HEK293 (cell line): ENCODE measurements at regions not wholly inside any gene's neighbourhood (a gene's known extent, or its start where the extent isn't known, plus 50 kb on each side); places are given as distances from the start of the nearest gene placed in this dataset.

ENCODE experiments used
- CTCF ChIA-PET: fragments of 350-600 bp; formaldehyde crosslinking; extraction: SDS; loops from one replicate; lab custom pipeline; 2021; ENCODE audit warnings: antibody characterized with exemption; lab: Yijun Ruan, JAX
- POLR2A ChIA-PET: fragments of 300-600 bp; formaldehyde crosslinking; extraction: SDS; loops from one replicate; lab custom pipeline; 2020; ENCODE audit warnings: antibody characterized with exemption, inconsistent platforms; lab: Yijun Ruan, JAX
- H3K27ac ChIP-seq: fragments of 200-500 bp; sonication (Bioruptor generic); 2 replicates; pipeline ENCODE4 v1.5.1; 2014; ENCODE audit warnings: low read depth, low read length, control low read depth, inconsistent platforms; ENCODE audit errors: extremely low read depth
- H3K36me3 ChIP-seq, 2 experiments: fragments of 200-500 bp in 1 of 2; sonication (Bioruptor generic) in 1 of 2; 1 replicate in 1 of 2; 2 replicates in 1 of 2; pipeline ENCODE4 v1.5.1; 2014 to 2017; ENCODE audit warnings: inconsistent platforms in 2 of 2, low read length in 2 of 2; ENCODE audit not compliant: control insufficient read depth in 2 of 2, insufficient read depth in 1 of 2
- H3K4me1 ChIP-seq: fragments of 200-500 bp; sonication (Bioruptor generic); 2 replicates; pipeline ENCODE4 v1.5.1; 2014; ENCODE audit warnings: mild to moderate bottlenecking, low read length, inconsistent platforms; ENCODE audit not compliant: control insufficient read depth, insufficient read depth
- H3K4me3 ChIP-seq: 2 replicates; pipeline ENCODE4 v1.5.1; 2011; ENCODE audit warnings: low read depth, mild to moderate bottlenecking, control low read depth, low read length, moderate library complexity
- H3K9me3 ChIP-seq: fragments of 200-500 bp; sonication (Bioruptor generic); 2 replicates; pipeline ENCODE4 v1.5.1; 2014; ENCODE audit warnings: low read depth, low read length, inconsistent platforms; ENCODE audit not compliant: control insufficient read depth, insufficient read depth
- BCL11B ChIP-seq: fragments of 450-650 bp; formaldehyde crosslinking; IDR thresholded peaks from 2 replicates; pipeline ENCODE4 v1.5.1; 2016; ENCODE audit warnings: low read depth, missing biosample characterization, missing genetic modification characterization
- HIC1 ChIP-seq: fragments of 450-650 bp; formaldehyde crosslinking; IDR thresholded peaks from 2 replicates; pipeline ENCODE4 v1.5.1; 2016; ENCODE audit warnings: missing biosample characterization, missing genetic modification characterization
- HOXA7 ChIP-seq: sonication (generic); formaldehyde crosslinking; IDR thresholded peaks from 2 replicates; pipeline ENCODE4 v1.8.1; 2022; ENCODE audit warnings: missing genetic modification reagents, borderline replicate concordance
- KLF16 ChIP-seq: fragments of 450-650 bp; formaldehyde crosslinking; IDR thresholded peaks from 2 replicates; pipeline ENCODE4 v1.5.1; 2017; ENCODE audit warnings: missing biosample characterization, missing genetic modification characterization
- KLF7 ChIP-seq: fragments of 450-650 bp; formaldehyde crosslinking; IDR thresholded peaks from 2 replicates; pipeline ENCODE4 v1.5.1; 2016; ENCODE audit warnings: missing biosample characterization, missing genetic modification characterization, borderline replicate concordance
- MEIS1 ChIP-seq: sonication (generic); formaldehyde crosslinking; IDR thresholded peaks from 2 replicates; pipeline ENCODE4 v1.8.1; 2022; ENCODE audit warnings: missing genetic modification reagents, mild to moderate bottlenecking, borderline replicate concordance
- OVOL3 ChIP-seq: fragments of 450-650 bp; formaldehyde crosslinking; IDR thresholded peaks from 2 replicates; pipeline ENCODE4 v1.5.1; 2016; ENCODE audit warnings: missing biosample characterization, missing genetic modification characterization
- PBX3 ChIP-seq: sonication (generic); formaldehyde crosslinking; IDR thresholded peaks from 2 replicates; pipeline ENCODE4 v1.8.1; 2022; ENCODE audit warnings: mild to moderate bottlenecking, moderate library complexity, missing genetic modification reagents
- PRDM6 ChIP-seq: fragments of 450-650 bp; formaldehyde crosslinking; IDR thresholded peaks from 2 replicates; pipeline ENCODE4 v1.5.1; 2017; ENCODE audit warnings: missing biosample characterization, missing genetic modification characterization
- YY2 ChIP-seq: fragments of 450-650 bp; formaldehyde crosslinking; IDR thresholded peaks from 2 replicates; pipeline ENCODE4 v1.5.1; 2016; ENCODE audit warnings: missing biosample characterization, missing genetic modification characterization
- ZBTB44 ChIP-seq: fragments of 450-650 bp; IDR thresholded peaks from 2 replicates; pipeline ENCODE4 v1.5.1; 2018; ENCODE audit warnings: missing biosample characterization, mild to moderate bottlenecking, missing genetic modification characterization
- ZBTB6 ChIP-seq: fragments of 450-650 bp; formaldehyde crosslinking; IDR thresholded peaks from 2 replicates; pipeline ENCODE4 v1.5.1; 2017; ENCODE audit warnings: missing biosample characterization, missing genetic modification characterization
- ZEB2 ChIP-seq: fragments of 450-650 bp; formaldehyde crosslinking; IDR thresholded peaks from 2 replicates; pipeline ENCODE4 v1.5.1; 2016; ENCODE audit warnings: missing biosample characterization, missing genetic modification characterization
- ZFP37 ChIP-seq: fragments of 450-650 bp; formaldehyde crosslinking; IDR thresholded peaks from 2 replicates; pipeline ENCODE4 v1.5.1; 2016; ENCODE audit warnings: missing biosample characterization, missing genetic modification characterization
- ZNF112 ChIP-seq: fragments of 450-650 bp; formaldehyde crosslinking; IDR thresholded peaks from 2 replicates; pipeline ENCODE4 v1.5.0; 2017; ENCODE audit warnings: missing biosample characterization, missing genetic modification characterization
- ZNF140 ChIP-seq: fragments of 450-650 bp; formaldehyde crosslinking; IDR thresholded peaks from 2 replicates; pipeline ENCODE4 v1.5.1; 2016; ENCODE audit warnings: missing biosample characterization, missing genetic modification characterization
- ZNF155 ChIP-seq: fragments of 450-650 bp; formaldehyde crosslinking; IDR thresholded peaks from 2 replicates; pipeline ENCODE4 v1.5.1; 2016; ENCODE audit warnings: missing biosample characterization, missing genetic modification characterization
- ZNF24 ChIP-seq: fragments of 450-650 bp; formaldehyde crosslinking; IDR thresholded peaks from 2 replicates; pipeline ENCODE4 v1.5.1; 2016; ENCODE audit warnings: missing biosample characterization, missing genetic modification characterization
- ZNF248 ChIP-seq: fragments of 450-650 bp; formaldehyde crosslinking; IDR thresholded peaks from 2 replicates; pipeline ENCODE4 v1.5.1; 2017; ENCODE audit warnings: missing biosample characterization, missing genetic modification characterization
- ZNF274 ChIP-seq, 2 experiments: fragments of 200-500 bp in 1 of 2; fragments of 450-650 bp in 1 of 2; sonication (Bioruptor generic) in 1 of 2; formaldehyde crosslinking in 1 of 2; IDR thresholded peaks; 2 replicates each; pipeline versions ENCODE4 v1.5.1 to v1.6.1; 2014 to 2016; ENCODE audit warnings: borderline replicate concordance in 1 of 2, inconsistent platforms in 1 of 2, low read length in 1 of 2, missing biosample characterization in 1 of 2, missing genetic modification characterization in 1 of 2
- ZNF335 ChIP-seq: fragments of 450-650 bp; formaldehyde crosslinking; conservative IDR thresholded peaks from 2 replicates; pipeline ENCODE4 v1.5.1; 2016; ENCODE audit warnings: missing biosample characterization, missing genetic modification characterization
- ZNF544 ChIP-seq: fragments of 450-650 bp; formaldehyde crosslinking; IDR thresholded peaks from 2 replicates; pipeline ENCODE4 v1.5.0; 2017; ENCODE audit warnings: missing biosample characterization, missing genetic modification characterization
- ZNF548 ChIP-seq: fragments of 450-650 bp; formaldehyde crosslinking; IDR thresholded peaks from 2 replicates; pipeline ENCODE4 v1.5.1; 2016; ENCODE audit warnings: missing biosample characterization, missing genetic modification characterization
- ZNF560 ChIP-seq: fragments of 450-650 bp; formaldehyde crosslinking; IDR thresholded peaks from 2 replicates; pipeline ENCODE4 v1.5.1; 2017; ENCODE audit warnings: missing biosample characterization, missing genetic modification characterization, borderline replicate concordance
- ZNF585B ChIP-seq: fragments of 450-650 bp; formaldehyde crosslinking; IDR thresholded peaks from 2 replicates; pipeline ENCODE4 v1.5.1; 2016; ENCODE audit warnings: missing biosample characterization, missing genetic modification characterization
- ZNF596 ChIP-seq: fragments of 450-650 bp; IDR thresholded peaks from 2 replicates; pipeline ENCODE4 v1.5.0; 2018; ENCODE audit warnings: missing biosample characterization, mild to moderate bottlenecking, missing genetic modification characterization, moderate library complexity
- ZNF623 ChIP-seq: fragments of 450-650 bp; formaldehyde crosslinking; IDR thresholded peaks from 2 replicates; pipeline ENCODE4 v1.5.1; 2016; ENCODE audit warnings: missing biosample characterization, missing genetic modification characterization
- ZNF629 ChIP-seq: fragments of 450-650 bp; formaldehyde crosslinking; IDR thresholded peaks from 2 replicates; pipeline ENCODE4 v1.5.1; 2017; ENCODE audit warnings: missing biosample characterization, missing genetic modification characterization
- ZNF701 ChIP-seq: fragments of 450-650 bp; formaldehyde crosslinking; IDR thresholded peaks from 2 replicates; pipeline ENCODE4 v1.5.1; 2016; ENCODE audit warnings: missing biosample characterization, missing genetic modification characterization
- ZSCAN30 ChIP-seq: fragments of 450-650 bp; IDR thresholded peaks from 2 replicates; pipeline ENCODE4 v1.5.1; 2018; ENCODE audit warnings: missing biosample characterization, mild to moderate bottlenecking, missing genetic modification characterization, moderate library complexity

GRCh38 chr6:96724641-96725040 lies 112.6 kb downstream of the GPR63 start:
- TF ChIP-seq ZNF335 (no peak), YY2 (tag by site-specific recombination) (no peak), ZNF701 (tag by site-specific recombination) (no peak), ZNF585B (tag by site-specific recombination) (no peak), ZSCAN30 (tag by site-specific recombination) (no peak), ZNF544 (tag by site-specific recombination) (no peak), ZNF623 (no peak), ZBTB6 (no peak), HOXA7 (no peak), ZNF155 (tag by site-specific recombination) (no peak), KLF7 (no peak), BCL11B (tag by site-specific recombination) (no peak)
- Histone ChIP-seq H3K9me3 (no peaks in the 10 kb centered on the region), H3K4me3 (no peak overlapping the region), H3K27ac (no peak overlapping the region), H3K4me1 (no peaks in the 10 kb centered on the region), H3K36me3 (no peaks in the 10 kb centered on the region)
- POLR2A ChIA-PET: no interaction called here
- CTCF ChIA-PET: no interaction called here

GRCh38 chr6:96723362-96723761 lies 113.9 kb downstream of the GPR63 start:
- Histone ChIP-seq H3K36me3 (no peaks in the 10 kb centered on the region), H3K4me3 (no peak overlapping the region), H3K27ac (no peak overlapping the region), H3K9me3 (no peaks in the 10 kb centered on the region), H3K4me1 (no peaks in the 10 kb centered on the region)
- ChIA-PET POLR2A (no interaction called here), CTCF (no interaction called here)
- TF ChIP-seq HIC1 (tag by site-specific recombination) (no peak), YY2 (tag by site-specific recombination) (no peak), ZNF140 (no peak), KLF16 (tag by site-specific recombination) (no peak), ZNF596 (tag by site-specific recombination) (no peak), ZNF560 (tag by site-specific recombination) (no peak), ZNF274 (IDR thresholded peaks at IDR 0.05; ENCODE audit: low read length) (no peak), ZNF274 (tag by site-specific recombination; IDR thresholded peaks at IDR 0.05; ENCODE audit: borderline replicate concordance) (no peak), ZNF548 (tag by site-specific recombination) (no peak), PRDM6 (tag by site-specific recombination) (no peak), ZFP37 (no peak), ZNF112 (no peak), ZNF629 (tag by site-specific recombination) (no peak), KLF7 (no peak), ZNF24 (tag by site-specific recombination) (no peak), MEIS1 (CRISPR knock-in tag) (no peak), OVOL3 (no peak), ZBTB44 (no peak), ZEB2 (tag by site-specific recombination) (no peak), PBX3 (CRISPR knock-in tag) (no peak), ZNF248 (no peak)
